GM12892 (cell line): ENCODE measurements at regions not wholly inside any gene's neighbourhood (a gene's known extent, or its start where the extent isn't known, plus 50 kb on each side); places are given as distances from the start of the nearest gene placed in this dataset.

Experiments used
- POLR2A ChIP-seq: IDR thresholded peaks from 2 replicates; pipeline ENCODE4 v1.6.1; 2011; ENCODE audit warnings: low read depth, low read length, control low read depth
- TAF1 ChIP-seq: IDR thresholded peaks from 2 replicates; pipeline ENCODE4 v1.6.1; 2011; ENCODE audit warnings: low read depth, mild to moderate bottlenecking, control low read depth, low read length, borderline replicate concordance

GRCh38 chr11:122173587-122173986 lies 57.6 kb upstream of the BLID start:
- TF ChIP-seq POLR2A (no peak), TAF1 (no peak)
